ENCODE measurements at regions not wholly inside any gene's neighbourhood (a gene's known extent, or its start where the extent isn't known, plus 50 kb on each side); places are given as distances from the start of the nearest gene placed in this dataset.

DNA sequence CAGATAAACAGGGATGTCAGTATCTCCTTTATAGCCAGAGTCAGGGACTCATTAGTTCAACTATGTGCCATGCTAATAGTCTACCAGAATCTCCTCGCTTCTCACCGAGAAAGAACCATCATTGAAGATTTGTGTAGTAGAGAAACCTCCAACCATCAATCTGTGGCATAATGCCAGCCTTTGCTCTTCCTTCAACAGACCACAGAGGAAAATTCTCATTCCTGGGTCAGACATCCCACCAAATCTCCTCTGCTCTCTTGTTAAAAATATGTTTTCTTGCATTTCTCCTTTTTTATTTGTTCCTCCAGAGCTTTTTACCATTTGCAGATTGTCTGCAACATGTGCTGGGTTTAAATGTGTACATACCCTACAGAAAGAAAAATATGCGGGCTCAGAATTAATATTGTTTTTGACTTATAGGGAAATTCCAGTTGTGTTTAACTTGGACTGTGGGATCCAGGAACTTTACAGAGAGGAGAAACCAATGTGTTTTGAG, 64.9 kb downstream of the LLPH start:
- ChIA-PET RAD21 (ENCODE audit: low non-redundant PET in 1 of 2, low total read pairs in 2 of 2, uncharacterized antibody in 2 of 2, unreplicated experiment in 2 of 2) (no interaction called here), CTCF (no interaction called here)
- intact Hi-C loops (cut with micrococcal nuclease) = no loop called here

More for the DNA sequence above, 64.9 kb downstream of the LLPH start:
- Histone ChIP-seq H3K36me3 (ENCODE audit: control insufficient read depth in 1 of 2, insufficient read depth in 2 of 2, low read length in 2 of 2) (no peaks in the 10 kb centered on the region), H3K4me2 (ENCODE audit: low read length) (no peak overlapping the region), H2AFZ (ENCODE audit: low read depth, low read length, poor library complexity, severe bottlenecking) (no peak overlapping the region), H3K4me3 (replicated peaks in 1 of 2; ENCODE audit: low read depth in 1 of 2, low read length in 2 of 2) (no peak overlapping the region), H3K9ac (ENCODE audit: low read length) (no peak overlapping the region), H3K27ac (ENCODE audit: low read depth, low read length) (no peak overlapping the region), H3K4me1 (ENCODE audit: control insufficient read depth in 1 of 2, insufficient read depth in 2 of 2, low read length in 2 of 2) (peaks cover 0 to 4% of the 10 kb centered on the region in 2 experiments; a peak in 2 of 4 replicates), H3K9me2 (ENCODE audit: insufficient read depth) (no peaks in the 10 kb centered on the region), H3K9me3 (ENCODE audit: control insufficient read depth in 1 of 2, insufficient read depth in 1 of 2, low read depth in 1 of 2, low read length in 2 of 2) (no peaks in the 10 kb centered on the region), H3K27me3 (ENCODE audit: insufficient read depth, low read length) (0 out of 2 replicates have a peak, but pooled peaks cover 8% of the 10 kb centered on the region), H3K79me2 (ENCODE audit: insufficient read depth, low read length) (no peaks in the 10 kb centered on the region), H4K20me1 (ENCODE audit: insufficient read depth) (no peaks in the 10 kb centered on the region)
- DNase-seq (ENCODE audit: low read depth, low spot score) = no peak
- no peak for ATAC-seq
- TF ChIP-seq EZH2 (IDR thresholded peaks at IDR 0.05) (no peak), SP1 (IDR thresholded peaks at IDR 0.05; ENCODE audit: low read depth) (no peak), CBX3 (IDR thresholded peaks at IDR 0.05; ENCODE audit: low read depth) (no peak), EZH2phosphoT487 (IDR thresholded peaks at IDR 0.05; ENCODE audit: borderline replicate concordance) (no peak), SIN3A (IDR thresholded peaks at IDR 0.05; ENCODE audit: low read depth) (no peak), POLR2A (IDR thresholded peaks at IDR 0.05; ENCODE audit: borderline replicate concordance, extremely low read depth, insufficient read depth, insufficient read length) (no peak), REST (IDR thresholded peaks at IDR 0.05; ENCODE audit: low read depth) (no peak), ELF1 (IDR thresholded peaks at IDR 0.05; ENCODE audit: borderline replicate concordance, low read depth) (no peak), FOSL1 (IDR thresholded peaks at IDR 0.05; ENCODE audit: low read depth) (no peak)
- TF ChIP-seq, protein P1, sequence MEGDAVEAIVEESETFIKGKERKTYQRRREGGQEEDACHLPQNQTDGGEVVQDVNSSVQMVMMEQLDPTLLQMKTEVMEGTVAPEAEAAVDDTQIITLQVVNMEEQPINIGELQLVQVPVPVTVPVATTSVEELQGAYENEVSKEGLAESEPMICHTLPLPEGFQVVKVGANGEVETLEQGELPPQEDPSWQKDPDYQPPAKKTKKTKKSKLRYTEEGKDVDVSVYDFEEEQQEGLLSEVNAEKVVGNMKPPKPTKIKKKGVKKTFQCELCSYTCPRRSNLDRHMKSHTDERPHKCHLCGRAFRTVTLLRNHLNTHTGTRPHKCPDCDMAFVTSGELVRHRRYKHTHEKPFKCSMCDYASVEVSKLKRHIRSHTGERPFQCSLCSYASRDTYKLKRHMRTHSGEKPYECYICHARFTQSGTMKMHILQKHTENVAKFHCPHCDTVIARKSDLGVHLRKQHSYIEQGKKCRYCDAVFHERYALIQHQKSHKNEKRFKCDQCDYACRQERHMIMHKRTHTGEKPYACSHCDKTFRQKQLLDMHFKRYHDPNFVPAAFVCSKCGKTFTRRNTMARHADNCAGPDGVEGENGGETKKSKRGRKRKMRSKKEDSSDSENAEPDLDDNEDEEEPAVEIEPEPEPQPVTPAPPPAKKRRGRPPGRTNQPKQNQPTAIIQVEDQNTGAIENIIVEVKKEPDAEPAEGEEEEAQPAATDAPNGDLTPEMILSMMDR (IDR thresholded peaks at IDR 0.05 in 2 of 3, conservative IDR thresholded peaks at IDR 0.05 in 1 of 3; ENCODE audit: borderline replicate concordance in 1 of 3, insufficient read depth in 1 of 3, low read depth in 2 of 3, low read length in 2 of 3) = no peak
- TF ChIP-seq, protein P2, sequence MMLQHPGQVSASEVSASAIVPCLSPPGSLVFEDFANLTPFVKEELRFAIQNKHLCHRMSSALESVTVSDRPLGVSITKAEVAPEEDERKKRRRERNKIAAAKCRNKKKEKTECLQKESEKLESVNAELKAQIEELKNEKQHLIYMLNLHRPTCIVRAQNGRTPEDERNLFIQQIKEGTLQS (IDR thresholded peaks at IDR 0.05) = no peak
- BruUV-seq (replicated peaks) = no TSS peak
- POLR2A ChIA-PET = no interaction called here
